ENCODE measurements at regions not wholly inside any gene's neighbourhood (a gene's known extent, or its start where the extent isn't known, plus 50 kb on each side); places are given as distances from the start of the nearest gene placed in this dataset.

- Mint-ChIP-seq H3K36me3 (ENCODE audit: low read depth) (no peaks in the 10 kb centered on the region), H3K4me3 (no peak overlapping the region)
Observed at GRCh38 chr15:89395031-89395430, 60.4 kb upstream of the POLG start.

DNA sequence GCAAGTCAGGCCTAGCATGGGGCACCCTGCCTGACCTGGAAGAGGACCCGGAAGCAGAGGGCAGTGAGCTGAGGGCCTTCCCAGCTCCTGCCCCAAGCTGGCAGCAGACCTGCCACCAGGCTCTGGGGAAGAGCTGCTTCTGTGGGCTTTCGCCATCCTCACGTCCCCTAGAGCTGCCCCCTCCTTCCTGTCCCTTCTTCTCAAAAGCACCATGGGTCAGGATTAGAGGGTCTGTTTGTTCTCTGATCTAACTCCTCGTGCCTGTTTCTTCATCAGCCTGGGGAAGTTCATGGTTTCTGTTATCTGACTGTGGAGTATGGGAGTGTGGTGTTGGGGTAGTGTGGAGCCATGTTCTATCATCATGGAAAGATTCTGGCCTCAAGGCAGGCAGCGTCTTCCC, 58.4 kb upstream of the POLG start:
- H3K36me3 Mint-ChIP-seq (ENCODE audit: low read depth) = no peaks in the 10 kb centered on the region
- no peak for DNase-seq
- peaks cover 71% of the 10 kb centered on the region for H3K27me3 Mint-ChIP-seq (ENCODE audit: insufficient read depth)
- H3K4me3 Mint-ChIP-seq = no peak overlapping the region
- no peak overlapping the region for H3K27ac Mint-ChIP-seq
- no peaks in the 10 kb centered on the region for H3K4me1 Mint-ChIP-seq (ENCODE audit: low read depth)
- TF ChIP-seq, protein P1, sequence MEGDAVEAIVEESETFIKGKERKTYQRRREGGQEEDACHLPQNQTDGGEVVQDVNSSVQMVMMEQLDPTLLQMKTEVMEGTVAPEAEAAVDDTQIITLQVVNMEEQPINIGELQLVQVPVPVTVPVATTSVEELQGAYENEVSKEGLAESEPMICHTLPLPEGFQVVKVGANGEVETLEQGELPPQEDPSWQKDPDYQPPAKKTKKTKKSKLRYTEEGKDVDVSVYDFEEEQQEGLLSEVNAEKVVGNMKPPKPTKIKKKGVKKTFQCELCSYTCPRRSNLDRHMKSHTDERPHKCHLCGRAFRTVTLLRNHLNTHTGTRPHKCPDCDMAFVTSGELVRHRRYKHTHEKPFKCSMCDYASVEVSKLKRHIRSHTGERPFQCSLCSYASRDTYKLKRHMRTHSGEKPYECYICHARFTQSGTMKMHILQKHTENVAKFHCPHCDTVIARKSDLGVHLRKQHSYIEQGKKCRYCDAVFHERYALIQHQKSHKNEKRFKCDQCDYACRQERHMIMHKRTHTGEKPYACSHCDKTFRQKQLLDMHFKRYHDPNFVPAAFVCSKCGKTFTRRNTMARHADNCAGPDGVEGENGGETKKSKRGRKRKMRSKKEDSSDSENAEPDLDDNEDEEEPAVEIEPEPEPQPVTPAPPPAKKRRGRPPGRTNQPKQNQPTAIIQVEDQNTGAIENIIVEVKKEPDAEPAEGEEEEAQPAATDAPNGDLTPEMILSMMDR (IDR thresholded peaks at IDR 0.05) = no peak
- H3K9me3 Mint-ChIP-seq = no peaks in the 10 kb centered on the region

More at GRCh38 chr15:89395031-89395430, 60.4 kb upstream of the POLG start:
- H3K9me3 Mint-ChIP-seq = no peaks in the 10 kb centered on the region
- DNase-seq = no peak
- peaks cover 71% of the 10 kb centered on the region for H3K27me3 Mint-ChIP-seq (ENCODE audit: insufficient read depth)
- H3K4me1 Mint-ChIP-seq (ENCODE audit: low read depth) = no peaks in the 10 kb centered on the region
- no peak overlapping the region for H3K27ac Mint-ChIP-seq
- TF ChIP-seq, protein P1 (IDR thresholded peaks at IDR 0.05) = no peak

GRCh38 chr15:89391685-89392257, 57.1 kb upstream of the POLG start:
- H3K27ac Mint-ChIP-seq = no peak overlapping the region
- no peak overlapping the region for H3K4me3 Mint-ChIP-seq
- H3K9me3 Mint-ChIP-seq = no peaks in the 10 kb centered on the region
- TF ChIP-seq, protein P1 (IDR thresholded peaks at IDR 0.05) = no peak
- DNase-seq = no peak
- H3K4me1 Mint-ChIP-seq (ENCODE audit: low read depth) = no peaks in the 10 kb centered on the region
- H3K27me3 Mint-ChIP-seq (ENCODE audit: insufficient read depth) = peaks cover 70% of the 10 kb centered on the region
- H3K36me3 Mint-ChIP-seq (ENCODE audit: low read depth) = no peaks in the 10 kb centered on the region

GRCh38 chr15:89389841-89390603, 55.4 kb upstream of the POLG start:
- Mint-ChIP-seq H3K9me3 (no peaks in the 10 kb centered on the region), H3K27ac (no peak overlapping the region), H3K36me3 (ENCODE audit: low read depth) (no peaks in the 10 kb centered on the region), H3K27me3 (ENCODE audit: insufficient read depth) (peaks cover 69% of the 10 kb centered on the region), H3K4me1 (ENCODE audit: low read depth) (no peaks in the 10 kb centered on the region), H3K4me3 (no peak overlapping the region)
- TF ChIP-seq, protein P1 (IDR thresholded peaks at IDR 0.05) = no peak
- no peak for DNase-seq

DNA sequence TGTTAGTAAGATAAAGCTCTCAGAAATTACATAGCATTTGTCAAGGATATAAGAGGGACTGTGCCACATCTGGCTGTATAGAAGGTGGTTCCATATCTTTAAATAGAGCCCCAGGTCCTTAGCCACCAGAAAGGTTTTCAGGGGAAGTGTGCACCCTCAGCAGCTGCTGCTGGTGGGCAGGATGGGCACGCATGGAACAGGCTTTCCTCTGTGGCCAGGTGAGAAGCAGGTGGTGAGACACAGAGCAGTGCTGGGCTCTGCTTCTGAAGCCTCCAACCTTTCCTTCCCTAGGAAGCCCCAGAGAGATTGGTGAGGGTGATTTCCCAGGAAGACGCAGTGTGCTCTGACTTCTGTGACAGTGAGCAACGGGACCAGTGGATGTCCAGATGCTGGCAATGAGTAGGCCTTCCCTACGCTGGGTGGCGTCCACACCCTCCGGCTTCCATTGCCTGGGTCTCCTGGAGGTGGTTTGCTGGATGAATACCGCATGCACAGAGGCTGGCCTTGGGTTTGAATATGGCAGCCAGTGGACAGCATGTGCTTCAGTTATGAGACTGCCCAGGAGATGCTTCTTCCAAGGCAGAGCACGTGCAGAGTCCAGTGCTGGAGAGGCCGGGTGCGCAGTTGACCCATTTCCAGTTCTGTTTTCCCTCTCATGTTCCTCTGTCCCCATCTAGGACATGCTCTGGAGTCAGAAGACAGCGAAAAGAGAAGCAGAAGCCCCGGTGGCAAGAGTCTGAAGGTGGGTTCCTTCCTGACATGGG, 52.7 kb upstream of the POLG start:
- Mint-ChIP-seq H3K4me3 (no peak overlapping the region), H3K36me3 (ENCODE audit: low read depth) (no peaks in the 10 kb centered on the region), H3K9me3 (no peaks in the 10 kb centered on the region), H3K27ac (no peak overlapping the region), H3K27me3 (ENCODE audit: insufficient read depth) (peaks cover 65% of the 10 kb centered on the region), H3K4me1 (ENCODE audit: low read depth) (no peaks in the 10 kb centered on the region)
- DNase-seq = no peak
- TF ChIP-seq, protein P1 (IDR thresholded peaks at IDR 0.05) = no peak

Measured in HFFc6 (cell line).